ENCODE measurements at regions not wholly inside any gene's neighbourhood (a gene's known extent, or its start where the extent isn't known, plus 50 kb on each side); places are given as distances from the start of the nearest gene placed in this dataset.

DNA sequence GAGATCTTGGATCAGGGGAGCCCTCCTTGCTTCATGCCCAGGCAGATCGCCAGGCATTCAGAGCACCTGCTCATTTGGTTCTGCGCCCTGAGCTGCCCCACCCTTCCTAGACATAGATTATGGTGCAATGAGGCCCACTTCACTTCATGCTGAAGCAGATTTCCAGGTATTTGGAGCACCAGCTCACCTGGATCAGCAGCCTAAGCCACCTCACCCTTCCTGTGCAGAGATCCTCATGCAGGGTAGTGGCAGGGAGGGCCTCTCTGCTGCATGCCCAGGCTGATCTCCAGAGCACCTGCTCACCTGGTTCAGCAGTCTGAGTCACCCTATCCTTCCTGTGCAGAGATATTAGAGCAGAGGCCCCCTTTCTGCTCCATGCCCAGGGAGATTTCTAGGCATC is 1966.1 kb downstream of the PCDH9 start:
- TF ChIP-seq POLR2A (IDR thresholded peaks at IDR 0.05) = no peak
- TF ChIP-seq, protein P1, sequence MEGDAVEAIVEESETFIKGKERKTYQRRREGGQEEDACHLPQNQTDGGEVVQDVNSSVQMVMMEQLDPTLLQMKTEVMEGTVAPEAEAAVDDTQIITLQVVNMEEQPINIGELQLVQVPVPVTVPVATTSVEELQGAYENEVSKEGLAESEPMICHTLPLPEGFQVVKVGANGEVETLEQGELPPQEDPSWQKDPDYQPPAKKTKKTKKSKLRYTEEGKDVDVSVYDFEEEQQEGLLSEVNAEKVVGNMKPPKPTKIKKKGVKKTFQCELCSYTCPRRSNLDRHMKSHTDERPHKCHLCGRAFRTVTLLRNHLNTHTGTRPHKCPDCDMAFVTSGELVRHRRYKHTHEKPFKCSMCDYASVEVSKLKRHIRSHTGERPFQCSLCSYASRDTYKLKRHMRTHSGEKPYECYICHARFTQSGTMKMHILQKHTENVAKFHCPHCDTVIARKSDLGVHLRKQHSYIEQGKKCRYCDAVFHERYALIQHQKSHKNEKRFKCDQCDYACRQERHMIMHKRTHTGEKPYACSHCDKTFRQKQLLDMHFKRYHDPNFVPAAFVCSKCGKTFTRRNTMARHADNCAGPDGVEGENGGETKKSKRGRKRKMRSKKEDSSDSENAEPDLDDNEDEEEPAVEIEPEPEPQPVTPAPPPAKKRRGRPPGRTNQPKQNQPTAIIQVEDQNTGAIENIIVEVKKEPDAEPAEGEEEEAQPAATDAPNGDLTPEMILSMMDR (IDR thresholded peaks at IDR 0.05) = no peak
